Activated CD8-positive, alpha-beta T cell treated with anti-CD3 and anti-CD28 coated beads for 36 hours (primary cell): ENCODE measurements at regions not wholly inside any gene's neighbourhood (a gene's known extent, or its start where the extent isn't known, plus 50 kb on each side); places are given as distances from the start of the nearest gene placed in this dataset.

Experiments
- ATAC-seq: fragments of 200-7000 bp; cut with Tn5 transposase; one replicate; pipeline ENCODE4 v1.10.0; 2021; ENCODE audit warnings: mild to moderate bottlenecking, moderate library complexity
- CTCF ChIA-PET: fragments of 350-600 bp; sonication (Branson Sonifier 250); formaldehyde crosslinking; loops from one replicate; lab custom pipeline; 2021; ENCODE audit warnings: antibody characterized with exemption; lab: Charles Lee
- POLR2A ChIA-PET: fragments of 350-600 bp; sonication (Branson Sonifier 250); formaldehyde crosslinking; loops from one replicate; lab custom pipeline; 2021; ENCODE audit warnings: antibody characterized with exemption; lab: Charles Lee
- DNase-seq: peaks from one replicate; pipeline ENCODE4 v3.0.0-alpha.2; 2020
- H3K27ac Mint-ChIP-seq: one replicate; pipeline ENCODE4 v1.8.0; 2021; ENCODE audit warnings: mild to moderate bottlenecking, mixed read lengths
- H3K27me3 Mint-ChIP-seq: one replicate; pipeline ENCODE4 v1.8.0; 2021; ENCODE audit warnings: mixed read lengths
- H3K36me3 Mint-ChIP-seq: one replicate; pipeline ENCODE4 v1.8.0; 2021; ENCODE audit warnings: low read depth, mixed read lengths
- H3K4me1 Mint-ChIP-seq: one replicate; pipeline ENCODE4 v1.8.0; 2021; ENCODE audit warnings: low read depth, mixed read lengths
- H3K4me3 Mint-ChIP-seq: one replicate; pipeline ENCODE4 v1.8.0; 2021; ENCODE audit warnings: mild to moderate bottlenecking, moderate library complexity, mixed read lengths
- H3K9me3 Mint-ChIP-seq: one replicate; pipeline ENCODE4 v1.8.0; 2021; ENCODE audit warnings: mixed read lengths
- CTCF ChIP-seq: fragments of 200-600 bp; IDR thresholded peaks from one replicate; pipeline ENCODE4 v1.8.0; 2022; ENCODE audit warnings: antibody characterized with exemption, mild to moderate bottlenecking
- intact Hi-C: fragments of 100-400 bp; cut with micrococcal nuclease; formaldehyde crosslinking; loops from one replicate; pipeline ENCODE4 v1.10.0; 2022

DNA sequence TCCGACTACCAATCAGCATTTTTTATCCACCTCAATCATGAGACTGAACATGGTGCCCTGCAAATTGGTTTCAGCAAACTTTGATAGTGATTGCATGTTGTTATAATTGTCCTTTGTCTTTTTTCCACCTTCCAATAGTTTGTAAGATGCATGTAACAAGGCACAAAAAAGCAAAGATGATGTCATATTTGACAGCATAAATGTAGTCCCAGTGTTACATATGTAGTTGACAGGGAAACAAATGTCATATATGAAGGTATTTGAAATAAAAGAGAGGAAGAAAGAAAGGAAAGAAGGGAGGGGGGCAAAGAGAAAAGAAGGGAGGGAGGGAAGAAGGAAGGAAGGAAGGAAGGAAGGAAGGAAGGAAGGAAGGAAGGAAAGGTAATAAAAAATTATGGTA is 441.7 kb upstream of the CPEB2 start:
- Mint-ChIP-seq H3K27me3 (peaks cover 4% of the 10 kb centered on the region), H3K9me3 (no peaks in the 10 kb centered on the region), H3K4me3 (no peak overlapping the region), H3K36me3 (no peaks in the 10 kb centered on the region), H3K27ac (no peak overlapping the region), H3K4me1 (no peaks in the 10 kb centered on the region)
- CTCF ChIA-PET, result no interaction called here
- DNase-seq (no peak), ATAC-seq (no peak)
- TF ChIP-seq CTCF, result no peak
- POLR2A ChIA-PET, result no interaction called here
- intact Hi-C loops, result no loop called here

DNA sequence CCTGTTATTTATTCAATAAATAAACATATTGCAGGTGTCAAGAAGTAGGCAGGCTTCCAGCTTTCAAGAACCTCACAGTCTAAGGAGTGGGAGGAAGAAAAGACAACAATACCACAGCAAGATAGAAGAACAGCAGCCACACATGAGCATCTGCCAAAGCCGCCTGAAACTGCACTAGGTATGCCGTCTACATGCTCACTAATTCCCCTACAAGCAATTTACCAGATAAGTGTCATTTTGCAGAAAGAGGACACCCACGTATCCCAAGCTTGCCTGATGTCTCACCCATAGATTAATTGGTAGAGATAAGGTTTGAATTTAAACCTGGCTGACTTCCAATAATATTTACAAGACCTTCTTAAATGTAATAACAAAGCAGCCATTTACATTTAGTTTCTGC is 439.4 kb upstream of the CPEB2 start:
- CTCF ChIA-PET, result no interaction called here
- H3K4me3 Mint-ChIP-seq, result no peak overlapping the region
- H3K27ac Mint-ChIP-seq, result no peak overlapping the region
- peaks cover 4% of the 10 kb centered on the region for H3K27me3 Mint-ChIP-seq
- DNase-seq, result no peak
- H3K4me1 Mint-ChIP-seq, result no peaks in the 10 kb centered on the region
- H3K36me3 Mint-ChIP-seq, result no peaks in the 10 kb centered on the region
- no peaks in the 10 kb centered on the region for H3K9me3 Mint-ChIP-seq
- no peak for ATAC-seq
- POLR2A ChIA-PET, result no interaction called here
- intact Hi-C loops, result no loop called here
- TF ChIP-seq CTCF, result no peak

- intact Hi-C loops, result no loop called here
- ChIA-PET POLR2A (no interaction called here), CTCF (no interaction called here)
- ATAC-seq (no peak), DNase-seq (no peak)
- TF ChIP-seq CTCF, result no peak
- Mint-ChIP-seq H3K27me3 (peaks cover 1% of the 10 kb centered on the region), H3K36me3 (no peaks in the 10 kb centered on the region), H3K4me1 (no peaks in the 10 kb centered on the region), H3K27ac (no peak overlapping the region), H3K4me3 (no peak overlapping the region), H3K9me3 (no peaks in the 10 kb centered on the region)
Measured at GRCh38 chr4:14564281-14564680, 438.0 kb upstream of the CPEB2 start.

- intact Hi-C loops, result no loop called here
- peak; percentile 14 for DNase-seq
Measured at GRCh38 chr4:14566518-14566917, 435.8 kb upstream of the CPEB2 start.

GRCh38 chr4:14568351-14568750 is 433.9 kb upstream of the CPEB2 start:
- no peaks in the 10 kb centered on the region for H3K27me3 Mint-ChIP-seq
- no peaks in the 10 kb centered on the region for H3K4me1 Mint-ChIP-seq
- CTCF ChIA-PET, result no interaction called here
- intact Hi-C loops, result no loop called here
- no peaks in the 10 kb centered on the region for H3K36me3 Mint-ChIP-seq
- DNase-seq (no peak), ATAC-seq (no peak)
- no peaks in the 10 kb centered on the region for H3K9me3 Mint-ChIP-seq
- H3K27ac Mint-ChIP-seq, result no peak overlapping the region
- no peak for TF ChIP-seq CTCF
- POLR2A ChIA-PET, result no interaction called here
- H3K4me3 Mint-ChIP-seq, result no peak overlapping the region

More at GRCh38 chr4:14566518-14566917, 435.8 kb upstream of the CPEB2 start:
- TF ChIP-seq CTCF, result no peak
- no peaks in the 10 kb centered on the region for H3K36me3 Mint-ChIP-seq
- ChIA-PET POLR2A (no interaction called here), CTCF (no interaction called here)
- H3K27me3 Mint-ChIP-seq, result no peaks in the 10 kb centered on the region
- no peaks in the 10 kb centered on the region for H3K9me3 Mint-ChIP-seq
- no peak overlapping the region for H3K27ac Mint-ChIP-seq
- H3K4me1 Mint-ChIP-seq, result no peaks in the 10 kb centered on the region
- no peak overlapping the region for H3K4me3 Mint-ChIP-seq
- ATAC-seq, result peak; percentile 42
